GM18508 (cell line): ENCODE measurements at regions not wholly inside any gene's neighbourhood (a gene's known extent, or its start where the extent isn't known, plus 50 kb on each side); places are given as distances from the start of the nearest gene placed in this dataset.
"Not testable (repeated sequence)": the region's sequence is repeated elsewhere in the genome, so short reads cannot be mapped to it uniquely, and the experiment has no call there.

Experiments used
- ATAC-seq: cut with Tn5 transposase; IDR thresholded peaks from one replicate; pipeline ENCODE4 v1.9.1; 2021; ENCODE audit warnings: moderate number of reproducible peaks; ENCODE audit not compliant: insufficient read depth, unreplicated experiment

GRCh38 chr10:53447576-53447975 is 675.0 kb upstream of the MBL2 start:
- no peak for ATAC-seq

GRCh38 chr10:53441843-53442242 is 669.3 kb upstream of the MBL2 start:
- no peak for ATAC-seq

GRCh38 chr10:53440601-53441000 is 668.0 kb upstream of the MBL2 start:
- ATAC-seq: no peak

- not testable (repeated sequence) for ATAC-seq
Observed at GRCh38 chr10:53439075-53439474, 666.5 kb upstream of the MBL2 start.

- no peak for ATAC-seq
Observed at GRCh38 chr10:53434413-53434812, 661.8 kb upstream of the MBL2 start.

GRCh38 chr10:53432035-53432434 is 659.5 kb upstream of the MBL2 start:
- no peak for ATAC-seq

- ATAC-seq: no peak
Observed at GRCh38 chr10:53430974-53431373, 658.4 kb upstream of the MBL2 start.

GRCh38 chr10:53430127-53430891 is 657.7 kb upstream of the MBL2 start:
- ATAC-seq: no peak

GRCh38 chr10:53422223-53422888 is 649.8 kb upstream of the MBL2 start:
- no peak for ATAC-seq

- ATAC-seq: no peak
Observed at GRCh38 chr10:53412651-53413050, 640.1 kb upstream of the MBL2 start.

- no peak for ATAC-seq
Observed at GRCh38 chr10:53406532-53406931, 633.9 kb upstream of the MBL2 start.

GRCh38 chr10:53403688-53404087 is 631.1 kb upstream of the MBL2 start:
- no peak for ATAC-seq

GRCh38 chr10:53402594-53402993 is 630.0 kb upstream of the MBL2 start:
- no peak for ATAC-seq

- no peak for ATAC-seq
Observed at GRCh38 chr10:53401536-53401935, 629.0 kb upstream of the MBL2 start.

- ATAC-seq: no peak
Observed at GRCh38 chr10:53396876-53397275, 624.3 kb upstream of the MBL2 start.

- no peak for ATAC-seq
Observed at GRCh38 chr10:53395449-53395848, 622.9 kb upstream of the MBL2 start.

- ATAC-seq: no peak
Observed at GRCh38 chr10:53387562-53387961, 615.0 kb upstream of the MBL2 start.

- ATAC-seq: no peak
Observed at GRCh38 chr10:53382543-53382942, 610.0 kb upstream of the MBL2 start.

- no peak for ATAC-seq
Observed at GRCh38 chr10:53379956-53380355, 607.4 kb upstream of the MBL2 start.

GRCh38 chr10:53370347-53370746 is 597.8 kb upstream of the MBL2 start:
- no peak for ATAC-seq

GRCh38 chr10:53361936-53362335 is 589.4 kb upstream of the MBL2 start:
- no peak for ATAC-seq

GRCh38 chr10:53361281-53361680 is 588.7 kb upstream of the MBL2 start:
- no peak for ATAC-seq
